ENCODE measurements at regions not wholly inside any gene's neighbourhood (a gene's known extent, or its start where the extent isn't known, plus 50 kb on each side); places are given as distances from the start of the nearest gene placed in this dataset.

DNA sequence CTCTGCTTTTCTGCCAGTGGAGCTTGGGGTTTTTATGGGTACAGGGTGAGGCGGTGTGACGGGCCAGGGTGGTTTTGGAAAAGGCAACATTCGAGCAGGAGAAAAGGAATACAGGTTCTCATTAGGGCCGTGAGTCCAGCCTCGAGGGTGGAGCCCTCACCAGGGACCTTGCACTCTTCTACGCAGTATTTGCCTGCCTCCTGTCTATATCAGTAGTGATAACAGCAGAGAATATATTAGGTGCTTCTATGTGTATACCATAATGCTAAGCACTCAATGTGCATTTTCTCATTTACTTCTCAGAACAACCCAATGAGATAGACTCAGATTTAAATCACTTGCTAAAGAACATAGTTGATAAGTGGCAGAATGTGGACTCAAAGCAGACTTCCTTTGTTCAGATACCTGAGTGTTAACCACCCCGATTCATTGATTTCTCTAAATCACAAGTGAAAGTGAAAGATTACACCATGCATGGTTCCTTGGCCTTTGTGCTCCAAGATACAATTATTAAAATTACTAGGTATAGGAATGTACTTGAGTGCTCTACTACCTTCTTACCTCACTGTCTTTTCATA lies 403.9 kb downstream of the PCDH7 start:
- no peaks in the 10 kb centered on the region for H3K4me1 ChIP-seq (ENCODE audit: insufficient read depth, low read length, severe bottlenecking)
- no peak for TF ChIP-seq EZH2 (IDR thresholded peaks at IDR 0.05; ENCODE audit: borderline replicate concordance, low read length)
- TF ChIP-seq, protein P1, sequence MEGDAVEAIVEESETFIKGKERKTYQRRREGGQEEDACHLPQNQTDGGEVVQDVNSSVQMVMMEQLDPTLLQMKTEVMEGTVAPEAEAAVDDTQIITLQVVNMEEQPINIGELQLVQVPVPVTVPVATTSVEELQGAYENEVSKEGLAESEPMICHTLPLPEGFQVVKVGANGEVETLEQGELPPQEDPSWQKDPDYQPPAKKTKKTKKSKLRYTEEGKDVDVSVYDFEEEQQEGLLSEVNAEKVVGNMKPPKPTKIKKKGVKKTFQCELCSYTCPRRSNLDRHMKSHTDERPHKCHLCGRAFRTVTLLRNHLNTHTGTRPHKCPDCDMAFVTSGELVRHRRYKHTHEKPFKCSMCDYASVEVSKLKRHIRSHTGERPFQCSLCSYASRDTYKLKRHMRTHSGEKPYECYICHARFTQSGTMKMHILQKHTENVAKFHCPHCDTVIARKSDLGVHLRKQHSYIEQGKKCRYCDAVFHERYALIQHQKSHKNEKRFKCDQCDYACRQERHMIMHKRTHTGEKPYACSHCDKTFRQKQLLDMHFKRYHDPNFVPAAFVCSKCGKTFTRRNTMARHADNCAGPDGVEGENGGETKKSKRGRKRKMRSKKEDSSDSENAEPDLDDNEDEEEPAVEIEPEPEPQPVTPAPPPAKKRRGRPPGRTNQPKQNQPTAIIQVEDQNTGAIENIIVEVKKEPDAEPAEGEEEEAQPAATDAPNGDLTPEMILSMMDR (IDR thresholded peaks at IDR 0.05; ENCODE audit: low read length): no peak

DNA sequence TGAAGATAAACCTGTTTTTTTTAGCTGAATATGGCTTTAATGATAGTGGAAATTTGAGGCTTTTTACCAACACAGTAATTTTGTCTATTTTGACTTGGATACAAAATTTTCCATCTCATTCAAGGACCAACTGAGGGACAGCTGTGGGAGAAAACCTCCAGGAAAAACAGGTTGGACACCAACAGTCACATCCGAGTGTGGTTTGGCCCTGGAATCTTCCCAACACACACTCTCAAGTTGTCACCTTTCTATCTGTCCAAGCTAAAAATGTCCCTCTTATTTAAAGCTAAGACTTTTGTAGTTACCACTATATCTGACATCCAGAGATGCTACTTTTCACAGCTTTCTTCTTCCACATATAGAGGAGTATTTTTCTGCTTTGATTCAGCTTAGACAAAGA lies 404.9 kb downstream of the PCDH7 start:
- no peaks in the 10 kb centered on the region for H3K36me3 ChIP-seq (ENCODE audit: insufficient read depth, low read length)
- no peak overlapping the region for H3K4me2 ChIP-seq (ENCODE audit: low read length)
- no peak overlapping the region for H2AFZ ChIP-seq (ENCODE audit: low read length)
- TF ChIP-seq, protein P1 (IDR thresholded peaks at IDR 0.05; ENCODE audit: low read length): no peak
- no peak for TF ChIP-seq EZH2 (IDR thresholded peaks at IDR 0.05; ENCODE audit: borderline replicate concordance, low read length)
- H4K20me1 ChIP-seq (ENCODE audit: insufficient read depth, low read length): no peaks in the 10 kb centered on the region
- H3K27ac ChIP-seq (ENCODE audit: low read depth, low read length, poor library complexity, severe bottlenecking): no peak overlapping the region
- no peak overlapping the region for H3K9ac ChIP-seq (ENCODE audit: low read length)
- no peaks in the 10 kb centered on the region for H3K4me1 ChIP-seq (ENCODE audit: insufficient read depth, low read length, severe bottlenecking)
- no peaks in the 10 kb centered on the region for H3F3A ChIP-seq (ENCODE audit: insufficient read depth, low read length)
- no peaks in the 10 kb centered on the region for H3K9me2 ChIP-seq (ENCODE audit: low read depth, low read length)
- H3K9me3 ChIP-seq (ENCODE audit: low read length): no peaks in the 10 kb centered on the region
- no peak overlapping the region for H3K4me3 ChIP-seq (ENCODE audit: low read depth, low read length, poor library complexity, severe bottlenecking)
- H3K79me2 ChIP-seq (ENCODE audit: insufficient read depth, low read length): no peaks in the 10 kb centered on the region
- no peaks in the 10 kb centered on the region for H3K27me3 ChIP-seq (ENCODE audit: insufficient read depth, low read length)

More for the DNA sequence above, 403.9 kb downstream of the PCDH7 start:
- H4K20me1 ChIP-seq (ENCODE audit: insufficient read depth, low read length): no peaks in the 10 kb centered on the region
- no peak overlapping the region for H3K4me3 ChIP-seq (ENCODE audit: low read depth, low read length, poor library complexity, severe bottlenecking)
- no peaks in the 10 kb centered on the region for H3K27me3 ChIP-seq (ENCODE audit: insufficient read depth, low read length)
- no peak overlapping the region for H3K27ac ChIP-seq (ENCODE audit: low read depth, low read length, poor library complexity, severe bottlenecking)
- H3K79me2 ChIP-seq (ENCODE audit: insufficient read depth, low read length): no peaks in the 10 kb centered on the region
- no peaks in the 10 kb centered on the region for H3K9me3 ChIP-seq (ENCODE audit: low read length)
- H3K9me2 ChIP-seq (ENCODE audit: low read depth, low read length): no peaks in the 10 kb centered on the region
- no peak overlapping the region for H3K9ac ChIP-seq (ENCODE audit: low read length)
- H2AFZ ChIP-seq (ENCODE audit: low read length): no peak overlapping the region
- H3F3A ChIP-seq (ENCODE audit: insufficient read depth, low read length): no peaks in the 10 kb centered on the region
- H3K4me2 ChIP-seq (ENCODE audit: low read length): no peak overlapping the region
- H3K36me3 ChIP-seq (ENCODE audit: insufficient read depth, low read length): no peaks in the 10 kb centered on the region

DNA sequence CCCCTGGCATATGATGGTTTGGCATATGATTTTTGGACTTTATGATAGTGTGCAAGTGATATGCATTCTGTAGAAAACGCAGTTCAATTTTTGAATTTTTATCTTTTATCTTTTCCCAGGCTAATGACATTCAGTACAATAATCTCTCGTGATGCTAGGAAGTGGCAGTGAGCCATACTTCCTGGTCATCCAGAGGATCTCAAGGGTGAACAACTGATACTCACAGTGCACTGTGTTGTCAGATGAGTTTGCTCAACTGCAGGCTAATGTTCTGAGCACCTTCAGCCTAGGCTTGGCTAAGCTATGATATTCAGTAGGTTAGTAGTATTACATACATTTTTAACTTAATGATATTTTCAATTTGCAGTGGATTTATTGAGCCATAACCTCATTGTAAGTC lies 405.3 kb downstream of the PCDH7 start:
- Histone ChIP-seq H3K9me3 (ENCODE audit: low read length) (no peaks in the 10 kb centered on the region), H3K4me1 (ENCODE audit: insufficient read depth, low read length, severe bottlenecking) (no peaks in the 10 kb centered on the region), H2AFZ (ENCODE audit: low read length) (no peak overlapping the region), H4K20me1 (ENCODE audit: insufficient read depth, low read length) (no peaks in the 10 kb centered on the region), H3K4me3 (ENCODE audit: low read depth, low read length, poor library complexity, severe bottlenecking) (no peak overlapping the region), H3K9me2 (ENCODE audit: low read depth, low read length) (no peaks in the 10 kb centered on the region), H3K79me2 (ENCODE audit: insufficient read depth, low read length) (no peaks in the 10 kb centered on the region), H3K9ac (ENCODE audit: low read length) (no peak overlapping the region), H3K27ac (ENCODE audit: low read depth, low read length, poor library complexity, severe bottlenecking) (no peak overlapping the region), H3K36me3 (ENCODE audit: insufficient read depth, low read length) (no peaks in the 10 kb centered on the region), H3K4me2 (ENCODE audit: low read length) (no peak overlapping the region), H3F3A (ENCODE audit: insufficient read depth, low read length) (no peaks in the 10 kb centered on the region), H3K27me3 (ENCODE audit: insufficient read depth, low read length) (no peaks in the 10 kb centered on the region)
- TF ChIP-seq, protein P1 (IDR thresholded peaks at IDR 0.05; ENCODE audit: low read length): no peak
- TF ChIP-seq EZH2 (IDR thresholded peaks at IDR 0.05; ENCODE audit: borderline replicate concordance, low read length): no peak

All from OCI-LY1 (cell line).